Kidney epithelial cell (primary cell): ENCODE measurements at regions not wholly inside any gene's neighbourhood (a gene's known extent, or its start where the extent isn't known, plus 50 kb on each side); places are given as distances from the start of the nearest gene placed in this dataset.

Experiments used
- DNase-seq: peaks from one replicate; pipeline ENCODE4 v3.0.0-alpha.2; 2010; ENCODE audit warnings: low read depth
- H3K27me3 ChIP-seq: 2 replicates; pipeline ENCODE4 v1.6.0; 2011; ENCODE audit warnings: low read length; ENCODE audit not compliant: control insufficient read depth, insufficient read depth
- H3K36me3 ChIP-seq: 2 replicates; pipeline ENCODE4 v1.5.1; 2011; ENCODE audit warnings: low read length; ENCODE audit not compliant: control insufficient read depth, insufficient read depth
- H3K4me3 ChIP-seq: 2 replicates; pipeline ENCODE4 v1.5.1; 2011; ENCODE audit warnings: low read depth, mild to moderate bottlenecking, control low read depth, low read length
- TF ChIP-seq, protein P1 (sequence below): IDR thresholded peaks from 2 replicates; pipeline ENCODE4 v1.5.1; 2011; ENCODE audit warnings: mild to moderate bottlenecking, moderate library complexity, low read length, control low read depth, inconsistent platforms; ENCODE audit not compliant: insufficient read depth, poor library complexity, severe bottlenecking

DNA sequence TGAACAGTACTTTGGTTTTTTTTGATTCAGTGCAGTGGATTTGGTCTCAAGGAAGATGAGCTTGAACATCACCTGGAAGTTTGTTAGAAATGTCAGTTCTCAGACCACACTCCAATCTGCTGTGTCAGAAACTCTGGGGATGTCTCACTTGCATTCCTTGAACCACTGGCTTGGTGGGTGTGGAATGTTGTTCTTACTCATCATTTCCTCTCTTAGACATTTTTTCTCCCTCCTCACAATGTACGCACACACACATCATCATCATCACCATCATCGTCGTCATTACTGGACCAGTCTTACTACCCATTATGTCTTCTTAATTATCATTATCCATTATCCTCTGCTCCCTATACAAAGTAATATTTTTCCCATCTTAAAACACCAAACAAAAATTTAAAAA lies 91.9 kb upstream of the KCNK2 start:
- peak; percentile 55 for DNase-seq
- TF ChIP-seq, protein P1, sequence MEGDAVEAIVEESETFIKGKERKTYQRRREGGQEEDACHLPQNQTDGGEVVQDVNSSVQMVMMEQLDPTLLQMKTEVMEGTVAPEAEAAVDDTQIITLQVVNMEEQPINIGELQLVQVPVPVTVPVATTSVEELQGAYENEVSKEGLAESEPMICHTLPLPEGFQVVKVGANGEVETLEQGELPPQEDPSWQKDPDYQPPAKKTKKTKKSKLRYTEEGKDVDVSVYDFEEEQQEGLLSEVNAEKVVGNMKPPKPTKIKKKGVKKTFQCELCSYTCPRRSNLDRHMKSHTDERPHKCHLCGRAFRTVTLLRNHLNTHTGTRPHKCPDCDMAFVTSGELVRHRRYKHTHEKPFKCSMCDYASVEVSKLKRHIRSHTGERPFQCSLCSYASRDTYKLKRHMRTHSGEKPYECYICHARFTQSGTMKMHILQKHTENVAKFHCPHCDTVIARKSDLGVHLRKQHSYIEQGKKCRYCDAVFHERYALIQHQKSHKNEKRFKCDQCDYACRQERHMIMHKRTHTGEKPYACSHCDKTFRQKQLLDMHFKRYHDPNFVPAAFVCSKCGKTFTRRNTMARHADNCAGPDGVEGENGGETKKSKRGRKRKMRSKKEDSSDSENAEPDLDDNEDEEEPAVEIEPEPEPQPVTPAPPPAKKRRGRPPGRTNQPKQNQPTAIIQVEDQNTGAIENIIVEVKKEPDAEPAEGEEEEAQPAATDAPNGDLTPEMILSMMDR, result no peak
- Histone ChIP-seq H3K36me3 (no peaks in the 10 kb centered on the region), H3K27me3 (no peaks in the 10 kb centered on the region), H3K4me3 (no peak overlapping the region)

DNA sequence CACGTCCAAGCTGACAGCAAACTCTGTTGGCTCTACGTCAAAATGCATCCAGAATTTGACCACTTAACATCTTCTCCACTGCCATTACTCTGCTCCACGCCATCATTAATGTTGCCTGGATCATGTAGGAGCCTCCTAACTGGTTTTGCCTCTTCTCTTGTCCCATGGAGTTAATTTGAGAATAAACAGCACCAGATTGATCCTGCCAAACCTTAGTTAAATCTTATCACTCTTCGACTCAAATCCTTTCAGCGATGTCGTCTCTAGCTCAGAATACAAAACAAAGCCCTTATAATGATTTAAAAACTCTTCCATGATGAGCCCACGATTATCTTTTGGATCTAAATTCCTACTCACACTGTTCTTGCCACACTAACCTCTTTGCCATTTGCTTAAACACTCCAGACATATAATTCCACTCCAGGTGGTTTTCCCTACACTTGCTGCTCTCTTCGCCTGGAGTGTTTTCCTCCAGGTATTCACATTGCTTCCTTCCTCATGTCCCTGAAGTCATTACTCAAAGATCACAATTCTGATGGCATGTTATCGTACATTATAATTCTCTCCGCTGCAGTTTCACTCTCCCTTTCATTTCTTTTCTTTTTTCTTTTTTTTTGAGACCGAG lies 90.7 kb upstream of the KCNK2 start:
- Histone ChIP-seq H3K27me3 (no peaks in the 10 kb centered on the region), H3K36me3 (no peaks in the 10 kb centered on the region), H3K4me3 (no peak overlapping the region)
- TF ChIP-seq, protein P1, result no peak
- no peak for DNase-seq

- Histone ChIP-seq H3K4me3 (no peak overlapping the region), H3K36me3 (no peaks in the 10 kb centered on the region), H3K27me3 (no peaks in the 10 kb centered on the region)
- DNase-seq, result no peak
- TF ChIP-seq, protein P1, result no peak
Observed at GRCh38 chr1:214993419-214993818, 89.1 kb upstream of the KCNK2 start.

DNA sequence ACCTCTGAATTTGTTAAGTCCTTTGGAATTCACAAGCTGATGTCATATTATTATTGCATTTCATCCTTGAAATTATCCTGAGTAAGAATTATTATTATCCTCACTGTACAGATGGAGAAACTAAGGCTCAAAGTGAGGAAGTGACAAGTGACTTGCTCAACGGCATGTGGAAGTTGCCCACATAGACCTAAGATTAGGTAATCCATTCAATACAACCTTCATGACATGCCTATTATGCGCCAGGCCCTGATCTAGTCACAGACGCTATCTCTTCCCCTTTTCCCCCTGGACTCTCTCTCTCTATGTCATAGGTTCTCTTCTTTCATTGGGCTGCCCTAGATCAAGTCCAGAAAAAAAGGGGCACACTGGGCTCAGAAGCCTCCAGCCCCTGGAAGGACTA lies 84.9 kb upstream of the KCNK2 start:
- Histone ChIP-seq H3K27me3 (no peaks in the 10 kb centered on the region), H3K4me3 (no peak overlapping the region), H3K36me3 (no peaks in the 10 kb centered on the region)
- TF ChIP-seq, protein P1, result no peak
- DNase-seq, result no peak

- Histone ChIP-seq H3K27me3 (no peaks in the 10 kb centered on the region), H3K4me3 (no peak overlapping the region), H3K36me3 (no peaks in the 10 kb centered on the region)
- TF ChIP-seq, protein P1, result no peak
- DNase-seq, result no peak
Observed at GRCh38 chr1:215001419-215002021, 81.0 kb upstream of the KCNK2 start.

- H3K36me3 ChIP-seq, result no peaks in the 10 kb centered on the region
- no peak for DNase-seq
Observed at GRCh38 chr1:215002471-215002870, 80.1 kb upstream of the KCNK2 start.

More at GRCh38 chr1:215002471-215002870, 80.1 kb upstream of the KCNK2 start:
- TF ChIP-seq, protein P1, result no peak
- Histone ChIP-seq H3K27me3 (no peaks in the 10 kb centered on the region), H3K4me3 (no peak overlapping the region)
